NB4 (cell line): ENCODE measurements at regions not wholly inside any gene's neighbourhood (a gene's known extent, or its start where the extent isn't known, plus 50 kb on each side); places are given as distances from the start of the nearest gene placed in this dataset.

ENCODE experiments used
- POLR2A ChIP-seq: IDR thresholded peaks from 2 replicates; pipeline ENCODE4 v1.6.1; 2011; ENCODE audit warnings: mild to moderate bottlenecking; ENCODE audit not compliant: insufficient read length; ENCODE audit errors: extremely low read depth
- TF ChIP-seq, protein P1 (sequence below): IDR thresholded peaks from one replicate; pipeline ENCODE4 v1.5.1; 2012; ENCODE audit warnings: low read depth, low read length
- TF ChIP-seq, protein P2 (sequence below): IDR thresholded peaks from 2 replicates; pipeline ENCODE4 v1.6.1; 2011; ENCODE audit warnings: low read depth, low read length

DNA sequence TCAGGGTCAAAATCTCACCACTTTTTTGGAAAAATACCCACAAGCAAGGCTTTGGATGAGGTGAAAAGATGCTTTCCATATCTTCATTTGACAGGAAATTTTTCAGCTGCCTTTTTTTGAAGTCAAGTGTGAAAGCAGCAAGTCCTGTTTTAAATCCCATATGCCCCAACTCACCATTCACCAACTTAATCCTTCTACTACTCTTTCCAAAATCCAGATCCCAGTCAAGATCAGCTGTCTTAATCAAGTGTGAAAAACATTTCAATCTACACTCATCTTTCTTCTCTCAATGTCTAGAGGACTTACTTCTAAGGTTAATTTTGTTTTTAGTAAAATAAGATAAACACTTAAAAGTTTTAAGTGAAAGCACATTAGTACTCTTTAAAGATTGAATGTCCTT lies 128.4 kb upstream of the CEP126 start:
- TF ChIP-seq, protein P1, sequence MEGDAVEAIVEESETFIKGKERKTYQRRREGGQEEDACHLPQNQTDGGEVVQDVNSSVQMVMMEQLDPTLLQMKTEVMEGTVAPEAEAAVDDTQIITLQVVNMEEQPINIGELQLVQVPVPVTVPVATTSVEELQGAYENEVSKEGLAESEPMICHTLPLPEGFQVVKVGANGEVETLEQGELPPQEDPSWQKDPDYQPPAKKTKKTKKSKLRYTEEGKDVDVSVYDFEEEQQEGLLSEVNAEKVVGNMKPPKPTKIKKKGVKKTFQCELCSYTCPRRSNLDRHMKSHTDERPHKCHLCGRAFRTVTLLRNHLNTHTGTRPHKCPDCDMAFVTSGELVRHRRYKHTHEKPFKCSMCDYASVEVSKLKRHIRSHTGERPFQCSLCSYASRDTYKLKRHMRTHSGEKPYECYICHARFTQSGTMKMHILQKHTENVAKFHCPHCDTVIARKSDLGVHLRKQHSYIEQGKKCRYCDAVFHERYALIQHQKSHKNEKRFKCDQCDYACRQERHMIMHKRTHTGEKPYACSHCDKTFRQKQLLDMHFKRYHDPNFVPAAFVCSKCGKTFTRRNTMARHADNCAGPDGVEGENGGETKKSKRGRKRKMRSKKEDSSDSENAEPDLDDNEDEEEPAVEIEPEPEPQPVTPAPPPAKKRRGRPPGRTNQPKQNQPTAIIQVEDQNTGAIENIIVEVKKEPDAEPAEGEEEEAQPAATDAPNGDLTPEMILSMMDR: no peak
- TF ChIP-seq, protein P2, sequence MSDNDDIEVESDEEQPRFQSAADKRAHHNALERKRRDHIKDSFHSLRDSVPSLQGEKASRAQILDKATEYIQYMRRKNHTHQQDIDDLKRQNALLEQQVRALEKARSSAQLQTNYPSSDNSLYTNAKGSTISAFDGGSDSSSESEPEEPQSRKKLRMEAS: no peak
- TF ChIP-seq POLR2A: no peak
